HG03108 (cell line): ENCODE measurements at regions not wholly inside any gene's neighbourhood (a gene's known extent, or its start where the extent isn't known, plus 50 kb on each side); places are given as distances from the start of the nearest gene placed in this dataset.

Experiments used
- ATAC-seq: cut with Tn5 transposase; IDR thresholded peaks from one replicate; pipeline ENCODE4 v1.9.1; 2021; ENCODE audit warnings: moderate library complexity; ENCODE audit not compliant: unreplicated experiment

- ATAC-seq: no peak
Measured at GRCh38 chr1:187229496-187229895, 400.7 kb downstream of the PLA2G4A start.

DNA sequence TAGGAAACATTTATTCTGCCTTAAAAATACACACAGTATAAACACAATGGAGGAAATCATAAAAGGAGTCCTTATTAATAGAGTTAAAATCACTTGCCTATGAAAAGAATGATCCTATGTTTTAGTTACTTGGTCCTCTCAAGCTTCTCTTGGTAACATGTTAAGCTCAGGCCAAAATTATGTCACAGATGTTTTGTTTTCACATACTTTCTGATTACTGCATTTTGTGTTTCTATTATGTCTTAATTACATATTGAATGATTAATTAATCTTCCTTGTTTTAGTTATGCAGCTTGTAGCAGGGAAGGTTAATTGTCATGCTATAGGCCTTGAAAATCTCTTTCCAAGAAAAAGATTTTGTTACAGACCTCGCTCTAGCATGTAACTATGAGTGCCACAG lies 406.0 kb downstream of the PLA2G4A start:
- ATAC-seq: no peak

- ATAC-seq: no peak
Measured at GRCh38 chr1:187236199-187236598, 407.4 kb downstream of the PLA2G4A start.

DNA sequence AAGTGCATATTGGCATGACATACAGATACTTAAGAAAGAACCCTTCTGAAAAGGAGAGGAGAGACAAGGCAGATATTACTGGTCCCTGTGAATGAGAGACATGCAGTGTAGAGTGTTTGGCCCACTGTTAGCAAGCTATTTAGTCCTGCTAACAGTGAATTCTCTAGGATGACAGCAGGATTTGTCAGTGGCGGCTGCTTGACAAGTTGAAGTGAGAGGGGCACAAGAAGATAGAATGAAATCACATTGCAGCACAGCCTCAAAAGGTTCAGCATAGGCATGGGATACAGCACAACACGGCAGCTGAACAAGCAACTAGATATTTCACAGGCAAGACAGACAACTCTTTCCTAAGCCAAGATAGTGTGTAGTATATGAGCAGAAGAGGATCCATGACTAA lies 407.9 kb downstream of the PLA2G4A start:
- ATAC-seq: no peak

DNA sequence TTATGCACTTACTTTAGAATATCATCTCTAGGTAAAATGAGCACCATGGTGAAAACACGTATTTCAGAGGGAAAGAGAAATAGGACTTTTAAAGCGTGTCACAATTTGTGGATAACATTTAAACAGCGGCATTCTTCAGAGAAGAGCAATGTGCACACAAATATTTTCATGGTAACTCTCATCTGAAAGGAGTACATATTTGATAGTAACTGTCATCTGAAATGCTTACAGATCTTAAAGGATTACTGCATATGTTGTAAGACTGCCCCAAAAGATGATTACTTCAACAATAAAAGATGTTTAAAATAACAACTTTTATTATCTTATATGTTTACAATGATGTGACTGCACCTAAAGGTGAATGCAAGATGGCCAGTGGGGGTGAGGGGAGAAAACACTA lies 408.8 kb downstream of the PLA2G4A start:
- ATAC-seq: no peak

- ATAC-seq: no peak
Measured at GRCh38 chr1:187241971-187242370, 413.2 kb downstream of the PLA2G4A start.

DNA sequence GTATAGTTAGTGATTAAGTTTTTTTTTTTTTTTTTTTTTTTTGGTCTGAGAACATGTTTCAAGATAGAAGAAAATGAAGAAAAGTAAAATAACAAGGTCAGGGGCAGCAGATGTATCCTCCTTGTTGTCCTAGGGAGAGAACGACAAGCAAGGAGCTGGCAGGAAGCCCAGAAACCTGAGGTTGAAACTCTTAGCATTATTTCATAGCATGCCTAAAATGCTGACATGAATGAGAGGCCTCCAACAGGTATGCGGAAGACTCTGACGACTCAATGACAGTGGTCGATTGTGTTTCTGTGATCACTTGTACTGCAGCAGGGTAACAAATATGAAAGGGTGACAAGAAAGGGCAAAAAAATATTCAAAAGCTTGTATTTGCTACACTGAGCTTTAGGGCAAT lies 415.9 kb downstream of the PLA2G4A start:
- no peak for ATAC-seq

- no peak for ATAC-seq
Measured at GRCh38 chr1:187245201-187245600, 416.5 kb downstream of the PLA2G4A start.

DNA sequence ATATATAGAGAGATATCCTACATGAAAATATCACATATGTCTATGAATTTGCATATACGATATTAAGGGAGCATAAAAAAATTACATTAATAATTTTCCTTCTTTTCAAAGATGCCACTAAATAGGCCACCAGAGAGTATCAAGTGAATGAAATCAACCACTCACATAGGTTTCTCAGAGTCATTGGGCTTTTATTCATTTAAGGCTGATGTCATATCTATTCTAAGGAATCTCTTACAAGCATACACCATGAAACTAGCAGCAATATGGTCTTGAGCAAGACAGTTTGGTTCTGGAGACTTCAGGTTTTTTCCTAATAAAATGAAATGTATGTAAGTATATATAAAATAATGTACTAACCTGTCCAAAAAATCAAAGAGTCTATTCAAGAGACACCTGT lies 420.4 kb downstream of the PLA2G4A start:
- no peak for ATAC-seq

DNA sequence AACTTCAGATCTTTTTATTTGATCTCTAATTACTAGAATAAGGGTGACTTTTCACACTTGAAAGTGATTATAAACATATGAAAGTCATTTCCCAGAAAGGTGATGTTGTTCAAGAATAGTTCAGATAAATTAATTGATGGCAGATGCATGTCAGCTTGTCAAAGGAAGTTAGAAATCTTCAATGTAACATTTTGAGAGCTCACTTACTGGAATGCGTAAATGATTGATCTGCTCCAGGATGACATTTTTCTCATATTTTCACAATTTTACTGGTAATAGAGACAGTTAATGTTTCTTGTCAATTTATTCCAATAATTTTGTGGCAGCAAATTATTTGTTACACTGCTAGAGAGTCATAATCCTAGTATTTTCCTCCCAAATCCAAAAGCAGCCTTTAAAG lies 424.2 kb downstream of the PLA2G4A start:
- no peak for ATAC-seq

DNA sequence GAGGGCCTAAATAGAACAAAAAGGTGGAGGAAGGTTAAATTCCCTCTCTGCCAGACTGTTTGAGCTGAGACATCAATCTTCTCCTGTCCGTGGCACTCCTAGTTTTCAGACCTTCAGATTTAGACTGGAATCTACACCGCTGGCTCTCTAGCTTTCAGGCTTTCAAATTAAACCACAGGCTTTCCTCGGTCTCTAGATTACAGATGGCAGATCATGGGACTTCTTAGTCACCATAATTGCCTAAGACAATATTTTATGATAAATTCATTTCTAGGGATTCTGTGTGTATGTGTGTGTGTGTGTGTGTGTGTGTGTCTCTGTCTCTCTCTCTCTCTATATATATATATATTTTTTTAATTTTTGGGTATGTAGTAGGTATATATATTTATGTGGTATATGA lies 428.7 kb downstream of the PLA2G4A start:
- no peak for ATAC-seq

GRCh38 chr1:187261637-187262036 lies 432.9 kb downstream of the PLA2G4A start:
- no peak for ATAC-seq

DNA sequence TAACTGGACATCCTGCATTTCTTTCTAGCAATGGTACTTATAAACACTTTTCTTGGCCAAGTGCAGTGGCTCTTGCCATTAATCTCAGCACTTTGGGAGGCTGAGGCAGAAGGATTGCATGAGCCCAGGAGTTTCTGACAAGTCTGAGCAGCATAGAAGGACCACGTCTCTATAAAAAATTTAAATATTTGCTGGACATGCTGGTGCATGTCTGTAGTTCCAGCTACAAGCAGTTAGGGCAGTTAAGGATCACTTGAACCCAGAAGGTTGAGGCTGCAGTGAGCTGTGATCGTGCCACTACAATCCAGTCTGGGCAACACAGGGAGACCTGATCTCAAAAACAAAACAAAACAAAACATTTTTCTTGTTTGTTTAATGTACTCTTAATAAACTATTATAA lies 434.0 kb downstream of the PLA2G4A start:
- no peak for ATAC-seq

DNA sequence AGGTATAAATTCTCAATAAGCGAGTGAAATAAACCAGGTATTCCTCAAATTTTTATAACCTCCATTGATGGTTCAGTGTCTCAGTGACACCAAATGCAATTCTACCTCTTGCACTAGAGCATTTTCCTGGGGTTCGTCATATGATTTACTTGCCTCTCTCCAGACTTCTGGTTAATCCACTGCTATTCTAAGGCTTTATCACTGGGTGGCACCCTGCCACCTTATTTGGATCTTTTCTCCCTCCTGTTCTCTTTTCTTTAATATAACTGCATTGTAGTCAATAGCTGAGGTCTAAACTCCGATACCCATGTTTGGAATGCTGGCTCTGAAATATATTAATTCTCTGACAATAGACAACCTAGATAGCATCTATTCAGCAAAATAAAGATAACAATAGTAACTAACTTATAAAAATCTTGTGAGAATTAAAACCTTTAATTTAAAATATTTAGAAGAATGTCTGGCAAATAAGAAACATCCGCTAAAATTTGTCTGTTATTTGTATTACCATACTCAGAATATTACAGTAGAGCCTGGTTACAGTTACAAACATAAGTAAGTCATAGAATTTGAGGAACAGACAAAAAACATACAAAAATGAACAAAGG lies 436.4 kb downstream of the PLA2G4A start:
- no peak for ATAC-seq

GRCh38 chr1:187266051-187266450 lies 437.3 kb downstream of the PLA2G4A start:
- no peak for ATAC-seq

- no peak for ATAC-seq
Measured at GRCh38 chr1:187267827-187268226, 439.1 kb downstream of the PLA2G4A start.

DNA sequence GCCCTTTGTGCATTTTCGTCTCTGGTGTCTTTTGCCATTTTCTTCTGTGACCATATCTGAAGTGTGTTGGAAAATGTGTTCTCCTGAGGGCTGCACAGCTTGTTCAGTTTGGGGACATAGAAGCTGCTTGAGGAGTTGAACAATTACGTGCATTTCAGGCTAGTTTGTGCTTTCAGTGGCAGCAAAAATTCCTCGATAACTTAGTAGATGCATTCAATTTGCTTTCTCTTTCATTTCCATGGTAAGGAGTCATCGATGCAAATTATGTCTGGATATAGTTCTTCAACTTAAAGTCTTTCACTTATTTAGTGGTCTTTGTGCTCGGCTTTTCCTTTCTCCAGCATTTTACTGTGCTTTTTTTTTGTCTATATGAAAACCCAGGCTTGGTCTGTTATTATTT lies 441.5 kb downstream of the PLA2G4A start:
- no peak for ATAC-seq

GRCh38 chr1:187275346-187275745 lies 446.6 kb downstream of the PLA2G4A start:
- ATAC-seq: no peak

GRCh38 chr1:187275985-187276575 lies 447.3 kb downstream of the PLA2G4A start:
- ATAC-seq: no peak

DNA sequence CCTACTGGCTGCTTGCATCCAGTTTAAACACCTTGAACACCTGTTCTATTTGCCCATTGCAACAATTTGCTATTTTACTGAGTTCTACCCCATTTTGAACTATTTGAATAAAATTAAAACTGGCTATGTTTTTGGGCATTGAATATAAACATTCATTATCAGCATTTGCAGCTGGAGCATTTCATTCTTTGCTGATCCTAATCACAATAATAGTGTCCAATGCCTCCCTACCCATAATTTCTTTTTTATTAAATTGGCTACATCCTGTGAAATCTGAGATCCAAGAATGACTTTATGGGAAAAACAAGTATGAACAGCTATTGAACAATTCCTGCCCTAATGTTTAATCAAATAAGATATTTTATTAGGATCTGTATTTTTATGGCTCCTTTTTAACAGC lies 447.9 kb downstream of the PLA2G4A start:
- no peak for ATAC-seq

DNA sequence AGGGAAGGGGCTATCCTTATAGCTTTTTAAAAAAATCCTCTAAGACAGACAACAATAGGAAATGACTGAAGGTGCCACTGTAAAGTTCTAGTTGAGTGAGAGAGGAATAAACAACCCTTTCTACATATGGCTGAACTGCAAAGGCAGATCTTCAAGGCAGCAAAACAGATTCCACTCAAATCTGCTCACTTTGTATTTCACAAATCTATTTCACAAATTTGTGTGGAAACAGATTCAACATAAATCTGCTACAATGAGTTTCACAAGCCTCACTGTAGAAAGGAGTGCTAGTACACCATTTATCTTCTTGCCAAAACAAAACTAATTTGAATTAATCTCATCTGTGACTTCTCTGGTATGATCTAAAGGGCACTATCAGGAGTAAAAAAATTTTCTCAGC lies 451.3 kb downstream of the PLA2G4A start:
- no peak for ATAC-seq

GRCh38 chr1:187281085-187281484 lies 452.3 kb downstream of the PLA2G4A start:
- ATAC-seq: no peak

GRCh38 chr1:187283984-187284383 lies 455.2 kb downstream of the PLA2G4A start:
- no peak for ATAC-seq
